ENCODE measurements at regions not wholly inside any gene's neighbourhood (a gene's known extent, or its start where the extent isn't known, plus 50 kb on each side); places are given as distances from the start of the nearest gene placed in this dataset.

GRCh38 chr2:65724752-65725151, 292.4 kb upstream of the SPRED2 start:
- TF ChIP-seq, protein P1, sequence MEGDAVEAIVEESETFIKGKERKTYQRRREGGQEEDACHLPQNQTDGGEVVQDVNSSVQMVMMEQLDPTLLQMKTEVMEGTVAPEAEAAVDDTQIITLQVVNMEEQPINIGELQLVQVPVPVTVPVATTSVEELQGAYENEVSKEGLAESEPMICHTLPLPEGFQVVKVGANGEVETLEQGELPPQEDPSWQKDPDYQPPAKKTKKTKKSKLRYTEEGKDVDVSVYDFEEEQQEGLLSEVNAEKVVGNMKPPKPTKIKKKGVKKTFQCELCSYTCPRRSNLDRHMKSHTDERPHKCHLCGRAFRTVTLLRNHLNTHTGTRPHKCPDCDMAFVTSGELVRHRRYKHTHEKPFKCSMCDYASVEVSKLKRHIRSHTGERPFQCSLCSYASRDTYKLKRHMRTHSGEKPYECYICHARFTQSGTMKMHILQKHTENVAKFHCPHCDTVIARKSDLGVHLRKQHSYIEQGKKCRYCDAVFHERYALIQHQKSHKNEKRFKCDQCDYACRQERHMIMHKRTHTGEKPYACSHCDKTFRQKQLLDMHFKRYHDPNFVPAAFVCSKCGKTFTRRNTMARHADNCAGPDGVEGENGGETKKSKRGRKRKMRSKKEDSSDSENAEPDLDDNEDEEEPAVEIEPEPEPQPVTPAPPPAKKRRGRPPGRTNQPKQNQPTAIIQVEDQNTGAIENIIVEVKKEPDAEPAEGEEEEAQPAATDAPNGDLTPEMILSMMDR (IDR thresholded peaks at IDR 0.05), result no peak
- no peak for TF ChIP-seq POLR2A (IDR thresholded peaks at IDR 0.05)
